ACC112 (cell line): ENCODE measurements at regions not wholly inside any gene's neighbourhood (a gene's known extent, or its start where the extent isn't known, plus 50 kb on each side); places are given as distances from the start of the nearest gene placed in this dataset.
"Not testable (repeated sequence)": the region's sequence is repeated elsewhere in the genome, so short reads cannot be mapped to it uniquely, and the experiment has no call there.

Experiments used
- H2AFZ ChIP-seq: fragments of 200-600 bp; sonication (generic); one replicate; pipeline ENCODE4 v1.6.0; 2017; ENCODE audit warnings: antibody characterized with exemption, low read length; ENCODE audit not compliant: unreplicated experiment
- H3K27ac ChIP-seq: fragments of 200-600 bp; sonication (generic); 2 replicates; pipeline ENCODE4 v1.5.1; 2014; ENCODE audit warnings: low read depth, mild to moderate bottlenecking, antibody characterized with exemption, low read length, moderate library complexity
- H3K27me3 ChIP-seq: fragments of 200-600 bp; sonication (generic); 2 replicates; pipeline ENCODE4 v1.6.1; 2014; ENCODE audit warnings: mild to moderate bottlenecking, antibody characterized with exemption, low read length, moderate library complexity, mixed read lengths; ENCODE audit not compliant: insufficient read depth
- H3K36me3 ChIP-seq: fragments of 200-600 bp; sonication (generic); 2 replicates; pipeline ENCODE4 v1.6.1; 2016; ENCODE audit warnings: mild to moderate bottlenecking, antibody characterized with exemption, low read length, moderate library complexity, mixed read lengths; ENCODE audit not compliant: insufficient read depth
- H3K4me1 ChIP-seq: fragments of 200-600 bp; sonication (generic); one replicate; pipeline ENCODE4 v1.6.1; 2016; ENCODE audit warnings: low read length, mixed read lengths; ENCODE audit not compliant: insufficient read depth, unreplicated experiment, control insufficient read depth
- H3K4me3 ChIP-seq: fragments of 200-600 bp; sonication (generic); 2 replicates; pipeline ENCODE4 v1.5.1; 2014; ENCODE audit warnings: mild to moderate bottlenecking, low read depth, low read length
- H3K79me2 ChIP-seq: fragments of 200-600 bp; sonication (generic); one replicate; pipeline ENCODE4 v1.6.0; 2016; ENCODE audit warnings: low read length; ENCODE audit not compliant: control insufficient read depth, unreplicated experiment, insufficient read depth

DNA sequence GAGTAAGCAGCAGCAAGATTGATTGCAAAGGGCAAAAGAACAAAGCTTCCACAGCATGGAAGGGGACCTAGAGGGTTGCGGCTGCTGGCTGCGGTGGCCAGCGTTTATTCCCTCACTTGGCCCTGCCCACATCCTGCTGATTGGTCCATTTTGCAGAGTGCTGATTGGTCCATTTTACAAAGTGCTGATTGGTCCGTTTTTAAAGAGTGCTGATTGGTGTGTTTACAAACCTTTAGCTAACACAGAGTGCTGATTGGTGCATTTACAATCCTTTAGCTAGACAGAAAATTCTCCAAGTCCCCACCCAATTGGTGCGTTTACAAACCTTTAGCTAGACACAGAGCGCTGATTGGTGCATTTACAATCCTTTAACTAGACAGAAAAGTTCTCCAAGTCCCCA is 194.4 kb downstream of the MC4R start:
- not testable (repeated sequence) for H3K27me3 ChIP-seq, H3K27ac ChIP-seq, H3K4me1 ChIP-seq, H2AFZ ChIP-seq, H3K79me2 ChIP-seq, H3K36me3 ChIP-seq, H3K4me3 ChIP-seq

DNA sequence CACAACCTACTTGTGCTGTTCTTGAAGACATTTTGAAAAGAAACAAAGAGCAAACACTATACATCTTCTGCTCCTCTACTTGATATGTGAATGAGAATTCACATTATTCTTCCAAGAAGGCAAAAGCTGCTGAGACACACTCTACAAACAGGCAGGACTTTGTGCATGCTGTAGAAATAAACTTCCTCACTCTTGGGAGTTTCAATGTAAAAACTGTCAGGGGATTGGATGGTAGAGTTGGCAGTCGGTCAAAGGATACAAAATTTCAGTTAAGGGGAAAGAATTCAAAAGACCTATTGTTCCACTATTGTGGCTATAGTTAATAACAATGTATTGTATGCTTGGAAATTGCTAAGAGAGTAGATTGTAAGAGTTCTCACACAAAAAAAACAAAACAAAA is 196.3 kb downstream of the MC4R start:
- Histone ChIP-seq H2AFZ (peak overlapping the region; percentile 15), H3K79me2 (no peaks in the 10 kb centered on the region)

DNA sequence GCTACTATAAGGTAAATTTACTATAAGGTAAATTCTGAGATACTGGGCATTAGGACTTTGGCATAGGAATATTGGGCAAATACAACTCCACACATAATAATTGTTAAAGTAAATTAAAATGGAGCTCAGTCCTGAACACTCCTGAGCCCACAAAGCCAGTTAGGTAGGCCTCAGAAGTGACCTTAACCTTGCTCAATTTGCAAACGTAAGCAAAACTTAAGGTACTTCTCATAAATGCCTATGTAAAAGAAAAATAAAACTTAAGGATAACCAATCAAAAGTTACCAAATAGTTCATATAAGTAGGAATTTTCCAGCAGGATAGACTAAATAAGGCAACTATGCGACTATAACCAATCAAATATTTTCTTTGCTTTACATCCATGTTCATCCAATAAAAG is 197.7 kb downstream of the MC4R start:
- Histone ChIP-seq H3K36me3 (no peaks in the 10 kb centered on the region), H2AFZ (no peak overlapping the region), H3K4me1 (no peaks in the 10 kb centered on the region), H3K4me3 (no peak overlapping the region), H3K27ac (no peak overlapping the region), H3K79me2 (no peaks in the 10 kb centered on the region), H3K27me3 (no peaks in the 10 kb centered on the region)

More for the DNA sequence above, 196.3 kb downstream of the MC4R start:
- Histone ChIP-seq H3K27me3 (no peaks in the 10 kb centered on the region), H3K4me1 (no peaks in the 10 kb centered on the region), H3K36me3 (no peaks in the 10 kb centered on the region), H3K27ac (no peak overlapping the region), H3K4me3 (no peak overlapping the region)

DNA sequence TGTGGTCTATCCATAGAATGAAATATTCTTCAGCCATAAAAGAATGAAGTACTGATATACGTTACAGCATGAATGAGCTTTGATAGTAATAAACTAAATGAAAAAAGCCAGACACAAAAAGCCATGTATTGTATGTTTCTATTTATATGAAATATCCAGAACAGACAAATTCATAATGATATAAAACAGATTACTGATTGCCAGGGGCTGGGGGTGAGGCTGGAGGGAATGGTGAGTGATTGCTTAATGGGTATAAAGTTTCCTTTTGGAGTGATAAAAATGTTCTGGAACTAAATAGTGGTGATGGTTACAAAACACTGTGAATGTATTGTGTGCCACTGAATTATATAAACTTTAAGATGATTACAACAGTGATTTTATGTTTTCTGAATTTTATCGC is 200.5 kb downstream of the MC4R start:
- Histone ChIP-seq H3K4me3 (no peak overlapping the region), H3K79me2 (no peaks in the 10 kb centered on the region), H3K27me3 (no peaks in the 10 kb centered on the region), H3K27ac (no peak overlapping the region), H3K4me1 (no peaks in the 10 kb centered on the region), H3K36me3 (no peaks in the 10 kb centered on the region), H2AFZ (no peak overlapping the region)

DNA sequence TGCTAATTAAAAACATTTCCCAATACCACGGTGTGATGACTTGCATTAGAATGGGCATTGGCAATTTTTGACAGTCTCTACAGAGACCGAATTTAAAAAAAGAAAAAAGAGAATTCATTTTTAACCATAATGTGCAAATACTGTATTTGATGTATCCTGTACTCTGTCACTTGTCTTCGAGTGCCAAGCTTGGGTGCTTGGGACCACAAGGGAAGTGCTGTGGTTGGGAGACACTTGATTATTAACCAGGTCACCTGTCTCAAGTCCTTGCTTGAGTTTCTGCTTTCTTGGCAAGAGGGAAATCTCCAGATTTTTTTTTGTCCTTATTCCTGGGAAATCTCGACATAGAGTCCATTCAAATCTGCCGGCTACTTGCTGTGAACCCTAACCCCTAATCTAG is 209.0 kb downstream of the MC4R start:
- Histone ChIP-seq H3K79me2 (no peaks in the 10 kb centered on the region), H2AFZ (no peak overlapping the region), H3K27me3 (peaks cover 3% of the 10 kb centered on the region; the same call in 1 of the 2 replicates), H3K36me3 (no peaks in the 10 kb centered on the region), H3K27ac (no peak overlapping the region), H3K4me1 (no peaks in the 10 kb centered on the region), H3K4me3 (no peak overlapping the region)

DNA sequence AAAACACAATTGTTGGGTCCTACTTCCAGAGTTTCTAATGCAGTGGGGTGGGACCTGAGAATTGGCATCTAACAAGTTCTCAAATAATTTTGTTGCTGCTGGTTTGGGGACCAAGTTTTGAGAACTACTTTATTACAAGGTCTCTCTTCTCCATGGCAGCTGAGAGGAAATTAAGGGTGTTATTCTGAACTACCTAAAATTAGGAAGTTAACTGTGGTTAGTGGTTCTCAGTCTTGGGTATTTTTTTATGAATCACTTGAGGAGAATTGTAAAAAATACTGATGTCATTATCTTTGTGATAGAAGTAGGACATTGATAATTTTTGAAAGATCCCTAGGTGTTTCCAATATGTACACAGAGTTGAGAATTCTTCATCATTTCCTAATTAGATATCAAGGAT is 210.2 kb downstream of the MC4R start:
- H3K4me3 ChIP-seq = no peak overlapping the region
- H2AFZ ChIP-seq = no peak overlapping the region
- no peaks in the 10 kb centered on the region for H3K4me1 ChIP-seq
- no peaks in the 10 kb centered on the region for H3K79me2 ChIP-seq
- H3K36me3 ChIP-seq = no peaks in the 10 kb centered on the region
- H3K27ac ChIP-seq = no peak overlapping the region
- peaks cover 3% of the 10 kb centered on the region; the same call in 1 of the 2 replicates for H3K27me3 ChIP-seq

DNA sequence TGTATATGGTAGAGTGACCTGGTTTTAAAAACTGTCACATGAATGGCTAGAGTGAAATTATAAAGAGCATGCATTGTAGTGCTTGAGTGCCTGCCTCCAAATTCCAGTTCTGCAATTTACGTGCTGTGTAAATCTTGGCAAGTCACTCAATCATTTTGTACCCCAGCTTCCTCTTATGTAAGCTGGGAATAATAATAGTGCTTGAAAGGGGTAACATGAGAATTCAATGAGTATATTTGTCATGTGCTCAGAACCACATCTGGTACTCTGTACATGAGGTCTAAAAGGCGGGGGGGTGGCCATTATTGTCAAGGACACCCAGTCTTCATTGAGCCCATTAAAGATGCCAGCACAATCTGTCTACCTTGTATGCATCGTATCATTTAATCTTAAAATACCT is 214.8 kb downstream of the MC4R start:
- Histone ChIP-seq H2AFZ (no peak overlapping the region), H3K4me3 (no peak overlapping the region), H3K27ac (no peak overlapping the region), H3K27me3 (no peaks in the 10 kb centered on the region), H3K4me1 (no peaks in the 10 kb centered on the region), H3K79me2 (no peaks in the 10 kb centered on the region), H3K36me3 (no peaks in the 10 kb centered on the region)

DNA sequence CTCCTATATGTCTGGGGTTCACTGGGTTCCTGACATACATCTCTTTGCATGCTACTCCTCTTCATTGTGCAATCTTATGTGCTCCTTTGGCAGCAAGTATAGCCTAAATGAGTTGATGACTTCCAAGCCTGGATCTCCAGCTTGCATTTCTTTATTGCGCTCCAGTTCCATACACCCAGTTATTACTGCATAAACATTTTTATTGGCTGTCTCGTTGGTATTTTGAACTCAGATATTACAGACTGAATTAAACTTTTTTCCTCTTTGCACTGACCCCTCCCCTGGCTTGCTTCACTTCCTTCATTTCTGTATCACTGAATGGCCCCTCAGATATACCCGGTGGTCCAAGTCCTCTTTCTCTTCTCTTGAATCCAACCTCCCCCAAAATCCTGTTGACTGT is 219.2 kb downstream of the MC4R start:
- H3K4me1 ChIP-seq = no peaks in the 10 kb centered on the region
- no peaks in the 10 kb centered on the region for H3K79me2 ChIP-seq
- no peak overlapping the region for H2AFZ ChIP-seq

DNA sequence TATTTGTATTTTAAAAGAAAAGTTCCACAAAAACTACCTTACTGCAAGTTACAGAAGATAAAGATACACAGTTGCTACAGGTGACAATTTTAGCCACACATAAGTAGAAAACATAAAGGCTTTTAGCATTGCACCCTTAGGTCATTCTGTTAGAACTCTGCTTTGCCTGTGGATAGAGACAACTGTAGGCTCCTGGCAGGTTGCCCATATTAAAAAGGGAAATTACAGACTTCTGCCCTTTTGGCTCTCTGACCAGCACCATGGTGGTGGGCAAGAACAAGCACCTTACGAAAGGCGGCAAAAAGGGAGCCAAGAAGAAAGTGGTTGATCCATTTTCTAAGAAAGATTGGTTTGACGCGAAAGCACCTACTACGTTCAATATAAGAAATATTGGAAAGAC is 223.3 kb downstream of the MC4R start:
- Histone ChIP-seq H3K27ac (no peak overlapping the region), H3K4me1 (no peaks in the 10 kb centered on the region), H3K27me3 (no peaks in the 10 kb centered on the region), H2AFZ (no peak overlapping the region), H3K79me2 (no peaks in the 10 kb centered on the region), H3K4me3 (no peak overlapping the region), H3K36me3 (no peaks in the 10 kb centered on the region)

More for the DNA sequence above, 219.2 kb downstream of the MC4R start:
- Histone ChIP-seq H3K4me3 (no peak overlapping the region), H3K27ac (no peak overlapping the region), H3K27me3 (no peaks in the 10 kb centered on the region), H3K36me3 (no peaks in the 10 kb centered on the region)

DNA sequence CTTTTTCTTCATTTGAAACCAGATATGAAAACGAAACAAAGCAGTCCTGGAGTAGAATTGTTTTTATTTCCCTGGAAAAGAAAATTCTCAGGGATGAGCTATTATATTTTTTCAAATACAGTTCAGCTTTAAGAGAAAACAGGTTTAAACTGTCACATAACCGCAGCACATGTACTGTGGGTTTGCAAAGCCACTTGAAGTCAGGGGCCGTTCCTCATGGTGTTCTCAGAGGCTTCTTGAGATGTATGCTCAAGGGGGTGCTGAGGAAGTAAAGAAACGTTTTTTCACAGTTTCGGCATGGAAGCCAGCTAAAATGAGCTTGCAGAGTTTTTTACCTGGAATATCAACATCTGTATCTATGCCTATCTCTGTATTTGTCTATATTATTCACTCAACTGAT is 225.3 kb downstream of the MC4R start:
- no peak overlapping the region for H3K27ac ChIP-seq
- H2AFZ ChIP-seq = no peak overlapping the region
- no peaks in the 10 kb centered on the region for H3K4me1 ChIP-seq
- no peaks in the 10 kb centered on the region for H3K79me2 ChIP-seq
- H3K36me3 ChIP-seq = no peaks in the 10 kb centered on the region
- no peaks in the 10 kb centered on the region for H3K27me3 ChIP-seq
- no peak overlapping the region for H3K4me3 ChIP-seq

DNA sequence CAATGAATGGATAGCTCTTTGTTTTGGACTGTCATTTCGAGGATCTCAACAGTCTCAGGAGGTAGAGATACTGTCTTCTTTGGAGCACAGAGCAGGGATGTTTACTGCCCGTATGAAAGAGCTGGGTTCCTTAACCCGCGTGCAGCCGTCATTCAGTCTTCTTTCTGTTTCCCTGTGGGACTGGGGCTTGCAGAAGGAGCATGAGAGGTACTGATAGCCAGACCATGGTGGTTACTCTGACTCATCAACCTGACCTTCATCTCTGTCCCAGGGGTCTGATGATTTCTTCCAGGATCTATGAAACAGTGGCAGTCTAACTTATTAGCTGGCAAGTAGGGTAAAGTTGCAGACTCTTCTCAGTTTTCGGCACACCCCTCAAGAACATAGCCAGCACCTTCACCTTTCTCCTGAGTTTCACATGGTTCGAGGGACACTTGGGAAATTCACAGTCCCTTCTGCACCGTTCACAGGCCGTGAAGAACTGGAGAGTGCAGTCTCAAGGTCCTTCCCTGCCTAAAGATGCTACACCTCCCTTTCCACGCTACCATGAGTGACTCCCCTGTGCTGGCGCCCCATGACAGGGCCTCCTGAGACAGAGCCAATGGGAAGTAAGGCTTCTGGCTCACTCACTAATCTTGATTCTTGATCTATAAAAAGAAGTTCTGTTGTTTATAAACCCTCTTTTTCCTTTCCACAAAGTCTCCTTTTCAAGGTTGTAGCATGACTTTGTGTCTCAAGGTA is 226.2 kb downstream of the MC4R start:
- H3K79me2 ChIP-seq = no peaks in the 10 kb centered on the region
- H3K27ac ChIP-seq = no peak overlapping the region
- no peak overlapping the region for H2AFZ ChIP-seq
- H3K4me3 ChIP-seq = no peak overlapping the region
- no peaks in the 10 kb centered on the region for H3K36me3 ChIP-seq
- no peaks in the 10 kb centered on the region for H3K27me3 ChIP-seq
- no peaks in the 10 kb centered on the region for H3K4me1 ChIP-seq
